Hepatocyte (in vitro differentiated cells): ENCODE measurements at regions not wholly inside any gene's neighbourhood (a gene's known extent, or its start where the extent isn't known, plus 50 kb on each side); places are given as distances from the start of the nearest gene placed in this dataset.
"Not testable (repeated sequence)": the region's sequence is repeated elsewhere in the genome, so short reads cannot be mapped to it uniquely, and the experiment has no call there.

ENCODE experiments used
- DNase-seq: peaks from one replicate; pipeline ENCODE4 v3.0.0-alpha.2; 2016; ENCODE audit warnings: low spot score
- H2AFZ ChIP-seq: fragments of 200-600 bp; sonication (generic); 2 replicates; pipeline ENCODE4 v1.6.0; 2016; ENCODE audit warnings: antibody characterized with exemption, mild to moderate bottlenecking
- H3K27ac ChIP-seq: fragments of 200-600 bp; sonication (generic); 2 replicates; pipeline ENCODE4 v1.5.1; 2016; ENCODE audit warnings: mild to moderate bottlenecking
- H3K27me3 ChIP-seq: fragments of 200-600 bp; sonication (generic); 2 replicates; pipeline ENCODE4 v1.6.1; 2016
- H3K36me3 ChIP-seq: fragments of 200-600 bp; sonication (generic); replicated peaks from 2 replicates; pipeline ENCODE4 v1.5.1; 2016; ENCODE audit warnings: low read depth; ENCODE audit not compliant: insufficient read depth
- H3K4me1 ChIP-seq: fragments of 200-600 bp; sonication (generic); 2 replicates; pipeline ENCODE4 v1.5.1; 2016; ENCODE audit warnings: mild to moderate bottlenecking, moderate library complexity; ENCODE audit not compliant: insufficient read depth
- H3K4me2 ChIP-seq: fragments of 200-600 bp; sonication (generic); 2 replicates; pipeline ENCODE4 v1.6.0; 2016
- H3K4me3 ChIP-seq: fragments of 200-600 bp; sonication (generic); 2 replicates; pipeline ENCODE4 v1.5.1; 2016; ENCODE audit warnings: mild to moderate bottlenecking
- H3K79me2 ChIP-seq: fragments of 200-600 bp; sonication (generic); 2 replicates; pipeline ENCODE4 v1.6.0; 2017; ENCODE audit warnings: mild to moderate bottlenecking
- H3K9me2 ChIP-seq: fragments of 200-600 bp; sonication (generic); replicated peaks from 2 replicates; pipeline ENCODE4 v1.6.0; 2017; ENCODE audit warnings: mild to moderate bottlenecking; ENCODE audit not compliant: insufficient read depth
- H3K9me3 ChIP-seq: fragments of 200-600 bp; sonication (generic); 2 replicates; pipeline ENCODE4 v1.5.1; 2016; ENCODE audit warnings: low read depth, mild to moderate bottlenecking
- H4K20me1 ChIP-seq: fragments of 200-600 bp; sonication (generic); 2 replicates; pipeline ENCODE4 v1.6.0; 2016; ENCODE audit warnings: mild to moderate bottlenecking; ENCODE audit not compliant: insufficient read depth, poor library complexity, severe bottlenecking
- EZH2 ChIP-seq: fragments of 200-600 bp; sonication (generic); IDR thresholded peaks from 2 replicates; pipeline ENCODE4 v1.6.1; 2016; ENCODE audit warnings: antibody characterized with exemption, mild to moderate bottlenecking, borderline replicate concordance
- EZH2phosphoT487 ChIP-seq: fragments of 200-600 bp; sonication (generic); IDR thresholded peaks from one replicate; pipeline ENCODE4 v1.6.1; 2018; ENCODE audit warnings: antibody characterized with exemption, mild to moderate bottlenecking, low read depth, moderate library complexity; ENCODE audit not compliant: unreplicated experiment, severe bottlenecking
- WGBS: methylation state at CpG from one replicate; pipeline ENCODE4 v1.1.6; 2016; ENCODE audit warnings: low lambda C conversion rate; ENCODE audit errors: missing lambda C conversion rate; 5-methylcytosine and 5-hydroxymethylcytosine counted together
- TF ChIP-seq, protein P1 (sequence below): fragments of 200-600 bp; sonication (generic); IDR thresholded peaks from 2 replicates; pipeline ENCODE4 v1.5.1; 2016; ENCODE audit warnings: antibody characterized with exemption, mild to moderate bottlenecking; ENCODE audit not compliant: poor library complexity

DNA sequence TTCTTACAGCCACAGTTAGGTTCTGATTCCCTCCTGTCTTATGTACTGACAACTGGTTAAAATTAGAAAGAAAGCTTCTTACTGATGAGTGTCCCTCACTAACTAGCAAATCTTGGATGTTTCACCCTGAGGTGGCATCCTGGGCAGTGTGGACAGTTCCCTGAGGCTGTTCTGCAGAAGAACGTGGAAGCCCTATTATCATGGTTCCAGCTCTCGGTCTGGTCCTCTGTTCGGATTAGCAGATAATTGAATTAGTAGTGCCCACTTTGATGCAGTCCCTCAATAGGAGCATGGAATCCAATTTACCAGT lies 381.7 kb upstream of the NT5C1B start:
- H3K4me1 ChIP-seq: peaks cover 21% of the 10 kb centered on the region
- no peaks in the 10 kb centered on the region for H3K79me2 ChIP-seq
- no peaks in the 10 kb centered on the region for H4K20me1 ChIP-seq
- no peaks in the 10 kb centered on the region for H3K27me3 ChIP-seq
- no peak for DNase-seq
- H3K4me3 ChIP-seq: no peak overlapping the region
- no peak overlapping the region for H2AFZ ChIP-seq
- H3K4me2 ChIP-seq: no peak overlapping the region
- WGBS: 72% methylated on average over 3 of the region's 3 CpGs
- no peaks in the 10 kb centered on the region for H3K36me3 ChIP-seq
- no peaks in the 10 kb centered on the region for H3K9me2 ChIP-seq
- peak overlapping the region; percentile 5 for H3K27ac ChIP-seq
- H3K9me3 ChIP-seq: no peaks in the 10 kb centered on the region
- no peak for TF ChIP-seq EZH2
- no peak for TF ChIP-seq EZH2phosphoT487
- TF ChIP-seq, protein P1, sequence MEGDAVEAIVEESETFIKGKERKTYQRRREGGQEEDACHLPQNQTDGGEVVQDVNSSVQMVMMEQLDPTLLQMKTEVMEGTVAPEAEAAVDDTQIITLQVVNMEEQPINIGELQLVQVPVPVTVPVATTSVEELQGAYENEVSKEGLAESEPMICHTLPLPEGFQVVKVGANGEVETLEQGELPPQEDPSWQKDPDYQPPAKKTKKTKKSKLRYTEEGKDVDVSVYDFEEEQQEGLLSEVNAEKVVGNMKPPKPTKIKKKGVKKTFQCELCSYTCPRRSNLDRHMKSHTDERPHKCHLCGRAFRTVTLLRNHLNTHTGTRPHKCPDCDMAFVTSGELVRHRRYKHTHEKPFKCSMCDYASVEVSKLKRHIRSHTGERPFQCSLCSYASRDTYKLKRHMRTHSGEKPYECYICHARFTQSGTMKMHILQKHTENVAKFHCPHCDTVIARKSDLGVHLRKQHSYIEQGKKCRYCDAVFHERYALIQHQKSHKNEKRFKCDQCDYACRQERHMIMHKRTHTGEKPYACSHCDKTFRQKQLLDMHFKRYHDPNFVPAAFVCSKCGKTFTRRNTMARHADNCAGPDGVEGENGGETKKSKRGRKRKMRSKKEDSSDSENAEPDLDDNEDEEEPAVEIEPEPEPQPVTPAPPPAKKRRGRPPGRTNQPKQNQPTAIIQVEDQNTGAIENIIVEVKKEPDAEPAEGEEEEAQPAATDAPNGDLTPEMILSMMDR: no peak

DNA sequence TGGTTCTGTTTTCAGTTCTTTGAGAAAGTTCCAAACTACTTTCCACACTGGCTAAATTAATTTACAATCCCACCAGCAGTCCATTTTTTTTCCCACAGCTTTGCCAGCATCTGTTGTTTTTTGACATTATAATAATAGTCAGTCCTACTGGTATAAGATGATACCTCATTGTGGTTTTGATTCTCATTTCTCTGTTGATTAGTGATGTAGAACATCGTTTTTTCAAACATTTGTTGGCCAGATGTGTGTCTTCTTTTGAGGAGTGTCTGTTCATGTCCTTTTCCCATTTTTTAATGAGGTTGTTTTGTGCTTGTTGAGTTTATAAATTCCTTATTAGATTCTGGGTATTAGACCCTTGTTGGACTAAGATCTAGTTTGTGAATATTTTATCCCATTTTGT lies 376.8 kb upstream of the NT5C1B start:
- DNase-seq: no peak
- no peaks in the 10 kb centered on the region for H3K9me3 ChIP-seq
- no peak for TF ChIP-seq EZH2
- TF ChIP-seq, protein P1: no peak
- TF ChIP-seq EZH2phosphoT487: no peak
- peaks cover 6% of the 10 kb centered on the region for H3K4me1 ChIP-seq
- no peak overlapping the region for H2AFZ ChIP-seq
- no peak overlapping the region for H3K4me2 ChIP-seq
- no peaks in the 10 kb centered on the region for H3K36me3 ChIP-seq
- 58% methylated on average over 1 of the region's 1 CpG for WGBS
- no peak overlapping the region for H3K27ac ChIP-seq
- no peaks in the 10 kb centered on the region for H3K79me2 ChIP-seq
- H3K9me2 ChIP-seq: no peaks in the 10 kb centered on the region
- no peak overlapping the region for H3K4me3 ChIP-seq
- no peaks in the 10 kb centered on the region for H4K20me1 ChIP-seq
- no peaks in the 10 kb centered on the region for H3K27me3 ChIP-seq

DNA sequence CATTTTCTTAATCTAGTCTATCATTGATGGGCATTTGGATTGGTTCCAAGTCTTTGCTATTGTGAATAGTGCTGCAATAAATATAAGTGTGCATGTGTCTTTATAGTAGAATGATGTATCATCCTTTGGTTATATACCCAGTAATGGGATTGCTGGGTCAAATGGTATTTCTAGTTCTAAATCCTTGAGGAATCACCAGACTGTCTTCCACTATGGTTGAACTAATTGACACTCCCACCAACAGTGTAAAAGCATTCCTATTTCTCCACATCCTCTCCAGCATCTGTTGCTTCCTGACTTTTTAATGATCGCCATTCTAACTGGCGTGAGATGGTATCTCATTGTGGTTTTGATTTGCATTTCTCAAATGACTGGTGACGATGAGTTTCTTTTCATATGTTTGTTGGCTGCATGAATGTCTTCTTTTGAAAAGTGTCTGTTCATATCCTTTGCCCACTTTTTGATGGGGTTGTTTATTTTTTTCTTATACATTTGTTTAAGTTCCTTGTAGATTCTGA lies 374.4 kb upstream of the NT5C1B start:
- not testable (repeated sequence) for H3K27me3 ChIP-seq, H3K27ac ChIP-seq, H3K9me3 ChIP-seq, H3K4me1 ChIP-seq, H3K36me3 ChIP-seq, H3K79me2 ChIP-seq, H2AFZ ChIP-seq, H3K9me2 ChIP-seq, H3K4me2 ChIP-seq, H4K20me1 ChIP-seq, DNase-seq, H3K4me3 ChIP-seq
- 97% methylated on average over 3 of the region's 3 CpGs for WGBS

- H3K36me3 ChIP-seq: no peaks in the 10 kb centered on the region
- no peak for DNase-seq
- TF ChIP-seq EZH2phosphoT487 (no peak), EZH2 (no peak)
- TF ChIP-seq, protein P1: no peak
- H3K4me2 ChIP-seq: no peak overlapping the region
- H3K9me3 ChIP-seq: no peaks in the 10 kb centered on the region
- no peak overlapping the region for H3K4me3 ChIP-seq
- no peaks in the 10 kb centered on the region for H3K4me1 ChIP-seq
- no peak overlapping the region for H3K27ac ChIP-seq
- H3K9me2 ChIP-seq: no peaks in the 10 kb centered on the region
- no peaks in the 10 kb centered on the region for H3K27me3 ChIP-seq
- 97% methylated on average over 14 of the region's 14 CpGs for WGBS
- H4K20me1 ChIP-seq: no peaks in the 10 kb centered on the region
- no peaks in the 10 kb centered on the region for H3K79me2 ChIP-seq
- no peak overlapping the region for H2AFZ ChIP-seq
Observed at GRCh38 chr2:18961991-18962421, 372.6 kb upstream of the NT5C1B start.
